ENCODE measurements at regions not wholly inside any gene's neighbourhood (a gene's known extent, or its start where the extent isn't known, plus 50 kb on each side); places are given as distances from the start of the nearest gene placed in this dataset.

DNA sequence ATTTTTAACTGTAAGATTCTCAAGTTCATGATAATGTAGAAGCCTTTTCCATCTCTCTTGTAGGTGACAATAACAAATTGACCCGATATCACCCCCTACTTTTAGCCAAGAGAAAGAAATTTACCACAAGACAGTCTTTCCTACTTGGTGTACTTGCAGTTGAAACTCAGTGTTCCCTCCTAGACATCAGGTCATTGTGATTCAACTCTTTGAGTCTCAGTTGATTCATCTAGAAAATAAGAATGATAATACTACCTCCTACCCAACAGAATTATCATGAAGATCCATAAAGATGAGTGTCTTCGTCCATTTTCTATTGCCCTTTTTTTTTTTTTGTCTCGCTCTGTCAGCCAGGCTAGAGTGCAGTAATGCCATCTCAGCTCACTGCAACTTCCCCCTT is 51.3 kb upstream of the TRERF1 start:
- TF ChIP-seq, protein P1, sequence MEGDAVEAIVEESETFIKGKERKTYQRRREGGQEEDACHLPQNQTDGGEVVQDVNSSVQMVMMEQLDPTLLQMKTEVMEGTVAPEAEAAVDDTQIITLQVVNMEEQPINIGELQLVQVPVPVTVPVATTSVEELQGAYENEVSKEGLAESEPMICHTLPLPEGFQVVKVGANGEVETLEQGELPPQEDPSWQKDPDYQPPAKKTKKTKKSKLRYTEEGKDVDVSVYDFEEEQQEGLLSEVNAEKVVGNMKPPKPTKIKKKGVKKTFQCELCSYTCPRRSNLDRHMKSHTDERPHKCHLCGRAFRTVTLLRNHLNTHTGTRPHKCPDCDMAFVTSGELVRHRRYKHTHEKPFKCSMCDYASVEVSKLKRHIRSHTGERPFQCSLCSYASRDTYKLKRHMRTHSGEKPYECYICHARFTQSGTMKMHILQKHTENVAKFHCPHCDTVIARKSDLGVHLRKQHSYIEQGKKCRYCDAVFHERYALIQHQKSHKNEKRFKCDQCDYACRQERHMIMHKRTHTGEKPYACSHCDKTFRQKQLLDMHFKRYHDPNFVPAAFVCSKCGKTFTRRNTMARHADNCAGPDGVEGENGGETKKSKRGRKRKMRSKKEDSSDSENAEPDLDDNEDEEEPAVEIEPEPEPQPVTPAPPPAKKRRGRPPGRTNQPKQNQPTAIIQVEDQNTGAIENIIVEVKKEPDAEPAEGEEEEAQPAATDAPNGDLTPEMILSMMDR (IDR thresholded peaks at IDR 0.05): no peak
- no peak for TF ChIP-seq POLR2A (IDR thresholded peaks at IDR 0.05)
- TF ChIP-seq POLR2AphosphoS5 (IDR thresholded peaks at IDR 0.05): no peak

Measured in sigmoid colon (tissue), 4 donors.